GM19023 (cell line): ENCODE measurements at regions not wholly inside any gene's neighbourhood (a gene's known extent, or its start where the extent isn't known, plus 50 kb on each side); places are given as distances from the start of the nearest gene placed in this dataset.

Source experiments
- ATAC-seq: cut with Tn5 transposase; IDR thresholded peaks from one replicate; pipeline ENCODE4 v1.9.1; 2021; ENCODE audit warnings: mild to moderate bottlenecking, moderate library complexity; ENCODE audit not compliant: unreplicated experiment

GRCh38 chr14:40618225-40618898 lies 988.3 kb upstream of the LRFN5 start:
- no peak for ATAC-seq

GRCh38 chr14:40616579-40616978 lies 990.1 kb upstream of the LRFN5 start:
- no peak for ATAC-seq

- ATAC-seq: no peak
Measured at GRCh38 chr14:40601063-40601462, 1005.6 kb upstream of the LRFN5 start.

GRCh38 chr14:40599725-40600124 lies 1007.0 kb upstream of the LRFN5 start:
- ATAC-seq: no peak

- no peak for ATAC-seq
Measured at GRCh38 chr14:40581264-40581663, 1025.4 kb upstream of the LRFN5 start.

GRCh38 chr14:40576880-40577478 lies 1029.7 kb upstream of the LRFN5 start:
- no peak for ATAC-seq

- no peak for ATAC-seq
Measured at GRCh38 chr14:40574780-40575179, 1031.9 kb upstream of the LRFN5 start.

GRCh38 chr14:40525314-40525713 lies 1081.4 kb upstream of the LRFN5 start:
- no peak for ATAC-seq

GRCh38 chr14:40523123-40523522 lies 1083.6 kb upstream of the LRFN5 start:
- ATAC-seq: no peak

DNA sequence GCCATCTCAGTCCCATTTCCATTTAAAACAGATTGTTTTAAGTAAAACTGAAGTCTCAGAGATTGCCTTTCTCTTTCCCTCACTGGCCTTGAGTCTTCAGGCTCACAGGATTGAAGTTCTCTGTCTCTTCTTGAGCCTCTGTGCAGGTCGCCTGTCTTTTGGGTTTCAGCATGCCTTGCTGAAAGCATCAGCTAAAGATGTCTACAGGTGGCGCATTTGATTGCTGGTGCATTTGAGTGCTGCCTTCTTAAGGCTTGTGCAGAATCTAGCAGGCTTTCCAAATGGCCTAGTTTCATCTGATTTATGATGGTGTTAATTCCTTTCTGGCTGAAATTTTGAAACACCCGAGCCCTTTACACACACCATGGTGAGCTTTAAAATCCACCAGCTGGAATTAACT lies 1062.2 kb upstream of the FBXO33 start:
- ATAC-seq: no peak

DNA sequence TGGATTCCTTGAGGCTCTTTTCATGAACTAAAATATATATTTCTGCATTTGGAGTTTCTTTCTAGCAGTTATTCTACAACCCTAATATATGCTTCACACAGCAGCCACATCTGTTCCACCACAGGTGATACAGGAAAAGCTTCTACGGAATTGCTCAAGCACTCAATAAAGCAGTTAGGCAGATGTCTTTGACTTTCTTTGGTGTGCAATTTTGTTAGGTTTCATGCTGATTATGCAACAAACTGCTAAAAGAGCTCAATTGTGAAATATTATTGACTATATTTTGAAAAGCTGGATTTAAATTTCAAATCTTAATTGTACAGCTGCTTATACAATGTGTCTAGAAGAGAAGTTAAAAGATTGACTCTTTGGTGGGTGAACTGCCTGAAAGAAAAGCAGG lies 1055.6 kb upstream of the FBXO33 start:
- no peak for ATAC-seq

DNA sequence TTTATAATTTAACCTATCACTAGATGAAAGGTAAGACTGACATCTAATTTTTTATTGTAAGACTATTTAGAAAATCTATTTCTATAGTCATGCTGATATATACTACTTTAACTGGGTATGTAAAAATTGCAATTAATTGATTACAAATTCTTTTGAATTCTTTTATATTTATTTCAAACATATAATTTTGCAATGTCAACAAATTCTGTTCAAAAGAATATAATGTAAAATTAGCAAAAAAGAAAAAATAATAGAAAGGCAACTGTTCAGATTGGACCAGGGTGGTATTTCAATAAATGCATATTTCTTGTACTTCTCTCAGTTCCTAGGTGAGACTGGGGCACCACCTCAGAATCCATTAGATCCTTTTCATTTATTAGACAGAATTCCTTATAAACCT lies 1053.5 kb upstream of the FBXO33 start:
- no peak for ATAC-seq

- no peak for ATAC-seq
Measured at GRCh38 chr14:40476005-40476404, 1043.8 kb upstream of the FBXO33 start.

DNA sequence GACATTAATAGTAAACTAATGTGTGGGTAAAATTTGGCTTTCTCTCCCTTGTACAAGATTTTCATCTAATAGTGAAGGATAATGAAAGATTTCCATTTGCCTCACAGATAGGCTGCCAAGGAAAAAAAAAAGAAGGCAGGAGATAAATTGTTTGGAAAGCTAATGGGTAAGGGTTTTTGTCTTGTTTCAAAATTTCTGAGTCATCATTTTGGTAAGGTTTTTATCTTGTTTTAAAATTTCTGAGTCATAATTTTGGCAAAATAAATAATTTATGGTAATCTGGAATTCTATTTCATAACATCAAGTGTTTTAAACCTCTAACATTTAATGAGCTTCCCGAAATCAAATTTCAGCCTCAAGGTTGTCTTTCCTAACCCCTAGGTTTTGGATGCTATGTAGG lies 1035.7 kb upstream of the FBXO33 start:
- no peak for ATAC-seq

- ATAC-seq: no peak
Measured at GRCh38 chr14:40464531-40464930, 1032.3 kb upstream of the FBXO33 start.

- ATAC-seq: no peak
Measured at GRCh38 chr14:40463886-40464285, 1031.7 kb upstream of the FBXO33 start.

- no peak for ATAC-seq
Measured at GRCh38 chr14:40452674-40453073, 1020.4 kb upstream of the FBXO33 start.

DNA sequence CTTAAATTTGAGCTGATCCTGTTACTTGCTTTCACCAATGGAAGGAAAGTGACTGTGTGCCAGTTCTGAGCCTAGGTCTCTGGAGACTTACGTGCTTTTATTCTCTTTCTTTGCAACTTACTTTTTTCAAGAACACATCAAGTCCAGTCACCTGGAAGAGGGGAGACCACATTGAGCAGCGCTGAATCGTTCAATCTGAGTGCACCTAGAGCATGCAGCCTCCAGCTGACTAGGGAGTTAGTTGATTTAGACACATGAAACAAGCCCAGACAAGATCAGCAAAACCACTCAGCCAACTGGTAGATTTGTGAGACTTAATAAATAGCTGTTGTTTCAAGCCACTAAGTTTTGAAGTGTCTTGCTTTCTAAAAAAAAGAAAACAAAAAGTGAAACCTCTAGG lies 1014.8 kb upstream of the FBXO33 start:
- no peak for ATAC-seq

- no peak for ATAC-seq
Measured at GRCh38 chr14:40445020-40445419, 1012.8 kb upstream of the FBXO33 start.

DNA sequence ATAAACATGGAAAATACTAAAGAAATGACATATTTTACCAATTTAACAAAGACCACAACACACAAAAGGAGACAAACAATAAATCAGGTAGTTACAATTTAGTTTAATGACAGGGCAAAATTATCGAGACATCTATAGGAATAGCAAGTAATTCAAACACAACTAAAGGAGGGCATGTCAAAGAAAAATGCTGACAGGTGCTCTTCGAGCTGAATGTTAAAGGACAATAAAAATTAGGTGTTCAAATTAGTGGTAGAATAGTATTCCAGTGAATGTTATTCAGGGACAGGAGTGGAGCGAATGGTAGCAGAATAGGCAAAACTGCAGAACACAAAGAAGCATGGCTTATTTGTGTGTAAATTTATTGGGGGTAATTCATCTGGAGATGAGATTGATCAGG lies 1004.3 kb upstream of the FBXO33 start:
- ATAC-seq: no peak

GRCh38 chr14:40417777-40418401 lies 985.7 kb upstream of the FBXO33 start:
- peak; percentile 80 for ATAC-seq

DNA sequence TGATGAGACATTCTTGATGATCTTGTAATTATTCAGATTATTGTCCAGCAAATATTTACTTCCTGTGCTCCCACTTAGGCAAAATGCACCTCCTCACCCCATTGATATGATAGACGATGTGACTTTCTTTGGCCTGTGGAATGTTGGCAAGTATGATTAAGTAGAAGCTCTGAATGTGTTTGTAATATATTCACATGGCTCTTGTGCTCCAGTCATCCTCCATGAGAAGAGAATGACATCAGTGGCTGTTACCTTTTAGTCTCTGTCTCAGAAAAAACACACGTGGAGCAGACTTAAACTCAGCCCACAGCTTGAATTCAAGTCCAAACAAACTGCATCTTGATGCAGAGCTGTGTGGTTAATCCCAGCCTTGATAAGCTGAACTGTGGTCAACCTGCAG lies 984.3 kb upstream of the FBXO33 start:
- no peak for ATAC-seq
